NCI-H1930 (cell line): ENCODE measurements at regions not wholly inside any gene's neighbourhood (a gene's known extent, or its start where the extent isn't known, plus 50 kb on each side); places are given as distances from the start of the nearest gene placed in this dataset.

ENCODE experiments used
- DNase-seq, 2 experiments: peaks; one replicate each; lab custom pipeline; 2025; lab: John Stamatoyannopoulos, UW

- no peak for DNase-seq
These were observed 51.0 kb upstream of the CD93 start for GRCh38 chr20:23136893-23137745.

- no peak for DNase-seq
These were observed 49.6 kb upstream of the CD93 start for GRCh38 chr20:23135449-23136420.
